Adrenal gland (tissue), 9 donors: ENCODE measurements at regions not wholly inside any gene's neighbourhood (a gene's known extent, or its start where the extent isn't known, plus 50 kb on each side); places are given as distances from the start of the nearest gene placed in this dataset.

Experiments
- DNase-seq, 7 donors: peaks; one replicate each; pipeline ENCODE4 v3.0.0-alpha.2; 2019 to 2020
- H3K27ac ChIP-seq, 5 donors: fragments of 200-600 bp; sonication (generic) in 4 of 5; 1 replicate in 3 of 5; 2 replicates in 2 of 5; pipeline versions ENCODE4 v1.5.1 to v1.8.0; 2016 to 2020; ENCODE audit warnings: mild to moderate bottlenecking in 1 of 5
- H3K27me3 ChIP-seq: fragments of 200-600 bp; 2 replicates; pipeline ENCODE4 v1.8.0; 2021
- H3K36me3 ChIP-seq, 2 donors: fragments of 200-600 bp; replicated peaks in 1 of 2; 1 replicate in 1 of 2; 2 replicates in 1 of 2; pipeline versions ENCODE4 v1.5.1 to v1.8.0; 2018 to 2022
- H3K4me1 ChIP-seq, 2 donors: fragments of 200-600 bp; replicated peaks in 1 of 2; 1 replicate in 1 of 2; 2 replicates in 1 of 2; pipeline versions ENCODE4 v1.5.1 to v1.8.0; 2018 to 2021
- H3K4me3 ChIP-seq, 4 donors: fragments of 200-600 bp; sonication (generic) in 3 of 4; one replicate each; pipeline ENCODE4 v1.5.1; 2016 to 2018
- H3K9me3 ChIP-seq, 3 donors: fragments of 200-600 bp; sonication (generic) in 1 of 3; replicated peaks in 1 of 3; 1 replicate in 2 of 3; 2 replicates in 1 of 3; pipeline versions ENCODE4 v1.5.1 to v1.8.0; 2016 to 2021
- POLR2A ChIP-seq, 2 donors: fragments of 450-650 bp; IDR thresholded peaks; one replicate each; pipeline ENCODE4 v1.6.1; 2017; ENCODE audit warnings: antibody characterized with exemption in 2 of 2, mild to moderate bottlenecking in 2 of 2, moderate library complexity in 1 of 2
- WGBS, 4 donors: extraction: QIAGEN DNeasy Blood & Tissue Kit in 2 of 4; methylation state at CpG; one replicate each; pipeline versions ENCODE4 v1.1.5 to v1.1.7; 2013 to 2017; 5-methylcytosine and 5-hydroxymethylcytosine counted together
- intact Hi-C, 2 donors: fragments of 100-400 bp; cut with DNase I; formaldehyde crosslinking; loops; one replicate each; pipeline versions ENCODE4 v1.14.1 to v1.15.0; 2022 to 2023
- TF ChIP-seq, protein P1 (sequence below), 6 experiments: fragments of 450-650 bp in 4 of 6; fragments of 200-600 bp in 2 of 6; sonication (generic) in 1 of 6; IDR thresholded peaks; 1 replicate in 5 of 6; 2 replicates in 1 of 6; pipeline versions ENCODE4 v1.5.1 to v1.8.0; 2016 to 2021; ENCODE audit warnings: antibody characterized with exemption in 6 of 6, mild to moderate bottlenecking in 2 of 6, moderate library complexity in 1 of 6
- donor health status: healthy with polysubstance abuse.
- donor health status: Bipolar disorder and iron deficiency.
- donor health status: DM: yes; HTN: yes; CAD: no.
- donor health status: DM: no; HTN: no; CAD: no.
- donor health status: DM: no; HTN: no; CAD: no.

DNA sequence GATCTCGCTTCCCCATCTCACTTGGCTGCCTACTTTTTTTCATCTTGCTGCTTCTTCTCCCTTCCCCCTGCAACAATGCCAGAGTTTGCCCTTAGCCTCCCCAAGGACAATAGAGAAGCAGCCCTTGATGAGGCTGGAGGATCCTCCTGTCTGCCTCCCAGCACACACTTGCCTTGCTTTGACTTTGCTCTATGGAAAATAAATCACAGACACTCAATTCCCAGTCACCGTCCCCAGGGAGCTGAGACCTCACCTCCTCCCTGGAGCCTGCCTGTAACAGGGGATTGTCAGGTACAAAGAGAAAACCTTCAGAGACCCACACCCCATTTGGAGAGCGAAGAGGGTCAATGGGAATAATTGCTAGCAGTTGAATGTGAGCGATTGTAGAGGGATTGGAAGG, 242.1 kb upstream of the ZNF462 start:
- no peak overlapping the region for H3K27ac ChIP-seq
- DNase-seq: no peak
- WGBS, 4 donors: 73 to 81% (median 76%) methylated on average over 4 of the region's 4 CpGs
- H3K27me3 ChIP-seq: no peaks in the 10 kb centered on the region
- H3K4me1 ChIP-seq: no peaks in the 10 kb centered on the region
- TF ChIP-seq, protein P1, sequence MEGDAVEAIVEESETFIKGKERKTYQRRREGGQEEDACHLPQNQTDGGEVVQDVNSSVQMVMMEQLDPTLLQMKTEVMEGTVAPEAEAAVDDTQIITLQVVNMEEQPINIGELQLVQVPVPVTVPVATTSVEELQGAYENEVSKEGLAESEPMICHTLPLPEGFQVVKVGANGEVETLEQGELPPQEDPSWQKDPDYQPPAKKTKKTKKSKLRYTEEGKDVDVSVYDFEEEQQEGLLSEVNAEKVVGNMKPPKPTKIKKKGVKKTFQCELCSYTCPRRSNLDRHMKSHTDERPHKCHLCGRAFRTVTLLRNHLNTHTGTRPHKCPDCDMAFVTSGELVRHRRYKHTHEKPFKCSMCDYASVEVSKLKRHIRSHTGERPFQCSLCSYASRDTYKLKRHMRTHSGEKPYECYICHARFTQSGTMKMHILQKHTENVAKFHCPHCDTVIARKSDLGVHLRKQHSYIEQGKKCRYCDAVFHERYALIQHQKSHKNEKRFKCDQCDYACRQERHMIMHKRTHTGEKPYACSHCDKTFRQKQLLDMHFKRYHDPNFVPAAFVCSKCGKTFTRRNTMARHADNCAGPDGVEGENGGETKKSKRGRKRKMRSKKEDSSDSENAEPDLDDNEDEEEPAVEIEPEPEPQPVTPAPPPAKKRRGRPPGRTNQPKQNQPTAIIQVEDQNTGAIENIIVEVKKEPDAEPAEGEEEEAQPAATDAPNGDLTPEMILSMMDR (IDR thresholded peaks at IDR 0.05): no peak
- TF ChIP-seq POLR2A (IDR thresholded peaks at IDR 0.05): no peak
- no peak overlapping the region for H3K4me3 ChIP-seq
- no peaks in the 10 kb centered on the region for H3K9me3 ChIP-seq
- intact Hi-C loops: no loop called here
- H3K36me3 ChIP-seq: no peaks in the 10 kb centered on the region

DNA sequence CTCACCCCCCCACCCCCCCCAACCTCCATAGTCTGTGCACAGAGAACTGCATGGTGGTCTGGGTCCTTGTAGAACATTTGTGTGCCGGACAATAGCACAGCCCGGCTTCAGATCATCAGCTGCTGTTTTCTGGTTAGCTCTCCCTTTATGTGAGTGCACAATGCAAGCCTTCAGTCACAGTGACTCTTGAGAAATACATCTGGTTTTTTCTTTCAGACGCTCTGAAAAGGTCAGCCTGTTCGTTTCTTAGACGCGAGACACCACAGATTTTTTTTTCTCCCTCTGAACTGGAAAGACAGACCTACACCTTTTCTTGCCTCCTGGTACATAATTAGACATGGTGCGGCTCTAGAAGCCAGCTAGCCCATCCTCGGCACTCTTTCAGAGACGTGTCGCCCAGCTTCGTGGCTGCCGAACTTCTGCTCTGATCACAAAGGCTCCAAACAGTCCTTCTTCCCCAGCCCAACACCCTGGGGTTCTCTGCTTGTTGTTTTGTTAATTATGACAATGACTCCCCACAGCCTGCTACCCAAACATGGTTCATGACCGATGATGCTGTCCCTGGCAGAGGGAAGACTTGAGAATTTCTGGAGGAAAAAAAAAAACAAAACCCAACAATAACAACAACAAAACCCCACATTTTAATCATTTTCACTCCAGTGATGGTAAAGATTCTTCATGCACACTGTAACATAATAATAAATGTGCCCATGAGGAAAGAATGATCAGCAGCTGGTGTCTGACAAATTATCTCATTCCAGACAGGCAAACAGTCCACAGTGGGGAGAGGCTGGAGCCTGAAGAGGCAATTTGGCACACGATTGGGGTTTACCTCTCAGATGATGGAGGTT, 241.4 kb upstream of the ZNF462 start:
- TF ChIP-seq POLR2A (IDR thresholded peaks at IDR 0.05): no peak
- TF ChIP-seq, protein P1 (IDR thresholded peaks at IDR 0.05): no peak
- H3K27ac ChIP-seq: no peak overlapping the region
- WGBS, 4 donors: 54 to 63% (median 61%) methylated on average over 14 of the region's 14 CpGs

DNA sequence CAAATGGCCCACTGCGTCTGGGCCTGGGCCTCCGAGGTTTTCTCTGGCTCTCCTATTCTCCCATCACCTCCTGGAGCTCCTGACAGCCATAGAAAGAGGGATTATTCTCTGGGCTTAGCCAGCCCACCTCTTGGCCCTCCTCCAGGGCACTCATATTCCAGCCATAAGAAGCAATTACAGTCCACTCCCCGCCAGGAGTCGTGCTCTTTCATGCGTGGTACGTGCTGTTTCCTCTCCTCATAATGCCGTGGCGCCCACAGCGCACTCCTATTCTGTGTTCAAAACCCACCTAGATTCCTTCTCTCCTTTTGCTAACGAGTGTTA, 240.8 kb upstream of the ZNF462 start:
- no peak overlapping the region for H3K27ac ChIP-seq
- H3K27me3 ChIP-seq: no peaks in the 10 kb centered on the region
- H3K4me1 ChIP-seq: no peaks in the 10 kb centered on the region
- no peak overlapping the region for H3K4me3 ChIP-seq
- DNase-seq: no peak
- H3K9me3 ChIP-seq: no peaks in the 10 kb centered on the region
- TF ChIP-seq, protein P1 (IDR thresholded peaks at IDR 0.05): no peak
- TF ChIP-seq POLR2A (IDR thresholded peaks at IDR 0.05): no peak
- H3K36me3 ChIP-seq: no peaks in the 10 kb centered on the region
- intact Hi-C loops: no loop called here
- 78 to 87% (median 83%) methylated on average over 10 of the region's 10 CpGs for WGBS, 4 donors

More for the DNA sequence above, 241.4 kb upstream of the ZNF462 start:
- no peaks in the 10 kb centered on the region for H3K36me3 ChIP-seq
- H3K4me1 ChIP-seq: no peaks in the 10 kb centered on the region
- no peak overlapping the region for H3K4me3 ChIP-seq
- H3K27me3 ChIP-seq: no peaks in the 10 kb centered on the region
- intact Hi-C loops: no loop called here
- H3K9me3 ChIP-seq: no peaks in the 10 kb centered on the region
- DNase-seq: no peak

DNA sequence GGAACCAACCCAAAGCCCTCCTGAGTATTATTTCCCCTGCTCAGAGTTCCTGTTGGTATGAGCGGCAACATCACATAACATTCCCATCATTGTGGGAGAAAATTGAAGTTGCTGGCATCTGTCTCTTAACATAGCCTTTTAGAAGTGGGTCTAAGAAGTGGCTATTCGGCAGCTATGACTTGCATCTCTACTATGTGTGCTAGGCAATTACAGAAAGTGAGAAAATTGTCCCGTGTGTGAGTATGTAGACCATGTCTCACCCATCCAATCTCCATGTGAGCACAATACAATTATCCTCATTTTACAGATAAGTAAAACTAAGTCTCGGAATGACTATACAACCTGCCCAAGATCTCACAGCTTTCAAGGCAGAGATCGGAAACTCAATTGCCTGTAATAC, 239.4 kb upstream of the ZNF462 start:
- no peak for DNase-seq
- intact Hi-C loops: no loop called here
- TF ChIP-seq POLR2A (IDR thresholded peaks at IDR 0.05): no peak
- TF ChIP-seq, protein P1 (IDR thresholded peaks at IDR 0.05): no peak
- Histone ChIP-seq H3K9me3 (no peaks in the 10 kb centered on the region), H3K27me3 (no peaks in the 10 kb centered on the region), H3K36me3 (no peaks in the 10 kb centered on the region), H3K27ac (no peak overlapping the region), H3K4me3 (no peak overlapping the region), H3K4me1 (no peaks in the 10 kb centered on the region)
- 85 to 98% (median 94%) methylated on average over 5 of the region's 5 CpGs for WGBS, 4 donors
